ENCODE measurements at regions not wholly inside any gene's neighbourhood (a gene's known extent, or its start where the extent isn't known, plus 50 kb on each side); places are given as distances from the start of the nearest gene placed in this dataset.
"Not testable (repeated sequence)": the region's sequence is repeated elsewhere in the genome, so short reads cannot be mapped to it uniquely, and the experiment has no call there.

- in situ Hi-C loops (cut with MboI; ENCODE audit: low pct_unique_long_range_greater_than_20kb, low sequenced_read_pairs), result no loop called here
- no peak for DNase-seq
These were observed 469.6 kb downstream of the PID1 start for GRCh38 chr2:228801451-228801850.

GRCh38 chr2:228799208-228799588 is 471.9 kb downstream of the PID1 start:
- DNase-seq, result no peak
- in situ Hi-C loops (cut with MboI; ENCODE audit: low pct_unique_long_range_greater_than_20kb, low sequenced_read_pairs), result no loop called here

GRCh38 chr2:228798458-228799207 is 472.5 kb downstream of the PID1 start:
- in situ Hi-C loops (cut with MboI; ENCODE audit: low pct_unique_long_range_greater_than_20kb, low sequenced_read_pairs), result no loop called here
- no peak for DNase-seq

GRCh38 chr2:228796386-228796785 is 474.7 kb downstream of the PID1 start:
- no peak for DNase-seq
- in situ Hi-C loops (cut with MboI; ENCODE audit: low pct_unique_long_range_greater_than_20kb, low sequenced_read_pairs), result no loop called here

GRCh38 chr2:228793116-228793515 is 478.0 kb downstream of the PID1 start:
- in situ Hi-C loops (cut with MboI; ENCODE audit: low pct_unique_long_range_greater_than_20kb, low sequenced_read_pairs), result no loop called here
- DNase-seq, result no peak

- in situ Hi-C loops (cut with MboI; ENCODE audit: low pct_unique_long_range_greater_than_20kb, low sequenced_read_pairs), result no loop called here
- no peak for DNase-seq
These were observed 484.2 kb downstream of the PID1 start for GRCh38 chr2:228786901-228787300.

GRCh38 chr2:228782281-228782680 is 488.8 kb downstream of the PID1 start:
- DNase-seq, result no peak
- in situ Hi-C loops (cut with MboI; ENCODE audit: low pct_unique_long_range_greater_than_20kb, low sequenced_read_pairs), result no loop called here

GRCh38 chr2:228777855-228778355 is 493.2 kb downstream of the PID1 start:
- in situ Hi-C loops (cut with MboI; ENCODE audit: low pct_unique_long_range_greater_than_20kb, low sequenced_read_pairs), result no loop called here

GRCh38 chr2:228774548-228774947 is 496.5 kb downstream of the PID1 start:
- in situ Hi-C loops (cut with MboI; ENCODE audit: low pct_unique_long_range_greater_than_20kb, low sequenced_read_pairs), result no loop called here
- no peak for DNase-seq

More at GRCh38 chr2:228777855-228778355, 493.2 kb downstream of the PID1 start:
- no peak for DNase-seq

- in situ Hi-C loops (cut with MboI; ENCODE audit: low pct_unique_long_range_greater_than_20kb, low sequenced_read_pairs), result no loop called here
- no peak for DNase-seq
These were observed 499.3 kb downstream of the PID1 start for GRCh38 chr2:228771774-228772173.

- in situ Hi-C loops (cut with MboI; ENCODE audit: low pct_unique_long_range_greater_than_20kb, low sequenced_read_pairs), result no loop called here
- DNase-seq, result no peak
These were observed 499.8 kb downstream of the PID1 start for GRCh38 chr2:228771315-228771714.

- in situ Hi-C loops (cut with MboI; ENCODE audit: low pct_unique_long_range_greater_than_20kb, low sequenced_read_pairs), result no loop called here
These were observed 502.3 kb downstream of the PID1 start for GRCh38 chr2:228768818-228769217.

GRCh38 chr2:228768141-228768540 is 502.9 kb downstream of the PID1 start:
- in situ Hi-C loops (cut with MboI; ENCODE audit: low pct_unique_long_range_greater_than_20kb, low sequenced_read_pairs); DNase-seq: not testable (repeated sequence)

More at GRCh38 chr2:228768818-228769217, 502.3 kb downstream of the PID1 start:
- DNase-seq, result no peak

GRCh38 chr2:228767196-228767595 is 503.9 kb downstream of the PID1 start:
- DNase-seq, result no peak
- in situ Hi-C loops (cut with MboI; ENCODE audit: low pct_unique_long_range_greater_than_20kb, low sequenced_read_pairs), result no loop called here

GRCh38 chr2:228763379-228763981 is 507.6 kb downstream of the PID1 start:
- in situ Hi-C loops (cut with MboI; ENCODE audit: low pct_unique_long_range_greater_than_20kb, low sequenced_read_pairs), result no loop called here
- no peak for DNase-seq

GRCh38 chr2:228762565-228762964 is 508.5 kb downstream of the PID1 start:
- in situ Hi-C loops (cut with MboI; ENCODE audit: low pct_unique_long_range_greater_than_20kb, low sequenced_read_pairs), result no loop called here
- no peak for DNase-seq

GRCh38 chr2:228755661-228756060 is 515.4 kb downstream of the PID1 start:
- in situ Hi-C loops (cut with MboI; ENCODE audit: low pct_unique_long_range_greater_than_20kb, low sequenced_read_pairs); DNase-seq: not testable (repeated sequence)

GRCh38 chr2:228747483-228747882 is 523.6 kb downstream of the PID1 start:
- no peak for DNase-seq
- in situ Hi-C loops (cut with MboI; ENCODE audit: low pct_unique_long_range_greater_than_20kb, low sequenced_read_pairs), result no loop called here

GRCh38 chr2:228738671-228739380 is 532.3 kb downstream of the PID1 start:
- no peak for DNase-seq
- in situ Hi-C loops (cut with MboI; ENCODE audit: low pct_unique_long_range_greater_than_20kb, low sequenced_read_pairs), result no loop called here

GRCh38 chr2:228735697-228736096 is 535.4 kb downstream of the PID1 start:
- in situ Hi-C loops (cut with MboI; ENCODE audit: low pct_unique_long_range_greater_than_20kb, low sequenced_read_pairs), result no loop called here
- DNase-seq, result no peak
